ENCODE measurements at regions not wholly inside any gene's neighbourhood (a gene's known extent, or its start where the extent isn't known, plus 50 kb on each side); places are given as distances from the start of the nearest gene placed in this dataset.

DNA sequence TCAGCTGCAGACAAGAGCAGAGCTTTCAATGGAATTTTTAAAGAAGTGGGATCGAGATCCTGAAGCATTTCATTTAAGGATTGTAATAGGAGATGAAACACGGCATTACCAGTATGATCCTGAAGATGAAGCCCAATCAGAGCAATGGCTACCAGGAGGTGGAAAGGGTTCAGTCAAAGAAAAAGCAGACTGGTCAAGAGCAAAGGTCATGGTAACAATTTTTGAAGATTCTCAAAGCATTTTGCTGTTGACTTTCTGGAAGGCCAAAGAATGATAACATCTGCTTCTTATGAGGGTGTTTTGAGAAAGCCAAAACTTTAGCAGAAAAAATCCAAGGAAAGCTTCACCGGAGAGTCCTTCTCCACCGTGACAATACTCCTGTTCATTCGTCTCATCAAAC, 204.3 kb upstream of the EEA1 start:
- Histone ChIP-seq H3K4me3 (ENCODE audit: low read length) (no peak overlapping the region), H3K27me3 (ENCODE audit: control insufficient read depth, insufficient read depth, low read length) (no peaks in the 10 kb centered on the region), H3K9me3 (ENCODE audit: control insufficient read depth, insufficient read depth, low read length) (no peaks in the 10 kb centered on the region), H3K4me1 (ENCODE audit: control insufficient read depth, insufficient read depth, low read length) (no peaks in the 10 kb centered on the region), H3K36me3 (ENCODE audit: control insufficient read depth, insufficient read depth, low read length) (no peaks in the 10 kb centered on the region), H3K27ac (ENCODE audit: low read length) (no peak overlapping the region)
- no CpG with 5 or more reads among the region's 5 CpGs for WGBS (ENCODE audit: insufficient coverage, insufficient read length)
- no peak for DNase-seq (ENCODE audit: low read depth, low spot score)

GRCh38 chr12:93134175-93134890, 205.2 kb upstream of the EEA1 start:
- no peaks in the 10 kb centered on the region for H3K27me3 ChIP-seq (ENCODE audit: control insufficient read depth, insufficient read depth, low read length)
- no peak overlapping the region for H3K27ac ChIP-seq (ENCODE audit: low read length)
- no CpG with 5 or more reads among the region's 6 CpGs for WGBS (ENCODE audit: insufficient coverage, insufficient read length)
- DNase-seq (ENCODE audit: low read depth, low spot score): no peak
- no peaks in the 10 kb centered on the region for H3K4me1 ChIP-seq (ENCODE audit: control insufficient read depth, insufficient read depth, low read length)
- H3K4me3 ChIP-seq (ENCODE audit: low read length): no peak overlapping the region
- no peaks in the 10 kb centered on the region for H3K36me3 ChIP-seq (ENCODE audit: control insufficient read depth, insufficient read depth, low read length)
- no peaks in the 10 kb centered on the region for H3K9me3 ChIP-seq (ENCODE audit: control insufficient read depth, insufficient read depth, low read length)

DNA sequence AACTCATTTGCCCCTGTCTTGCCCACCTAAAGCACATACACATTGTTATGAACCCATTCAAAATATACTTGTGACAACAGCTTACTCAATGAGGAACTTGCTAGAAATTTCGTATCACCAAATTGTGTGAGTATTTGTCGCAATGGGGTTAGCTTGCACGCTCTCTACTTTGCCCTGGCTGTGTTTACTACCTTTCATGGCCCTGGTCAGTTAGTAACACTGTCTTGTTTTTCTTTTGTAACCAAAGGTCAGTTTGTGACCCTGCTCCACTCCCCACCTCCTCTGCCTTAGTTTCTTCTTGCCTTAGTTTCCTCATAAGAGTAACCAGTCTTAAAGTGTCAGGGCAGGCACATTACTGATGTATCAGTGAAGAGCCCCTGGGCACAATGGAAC, 205.8 kb upstream of the EEA1 start:
- Histone ChIP-seq H3K27me3 (ENCODE audit: control insufficient read depth, insufficient read depth, low read length) (no peaks in the 10 kb centered on the region), H3K9me3 (ENCODE audit: control insufficient read depth, insufficient read depth, low read length) (no peaks in the 10 kb centered on the region), H3K4me3 (ENCODE audit: low read length) (no peak overlapping the region), H3K27ac (ENCODE audit: low read length) (no peak overlapping the region), H3K36me3 (ENCODE audit: control insufficient read depth, insufficient read depth, low read length) (no peaks in the 10 kb centered on the region), H3K4me1 (ENCODE audit: control insufficient read depth, insufficient read depth, low read length) (no peaks in the 10 kb centered on the region)
- DNase-seq (ENCODE audit: low read depth, low spot score): no peak
- no CpG with 5 or more reads among the region's 3 CpGs for WGBS (ENCODE audit: insufficient coverage, insufficient read length)

DNA sequence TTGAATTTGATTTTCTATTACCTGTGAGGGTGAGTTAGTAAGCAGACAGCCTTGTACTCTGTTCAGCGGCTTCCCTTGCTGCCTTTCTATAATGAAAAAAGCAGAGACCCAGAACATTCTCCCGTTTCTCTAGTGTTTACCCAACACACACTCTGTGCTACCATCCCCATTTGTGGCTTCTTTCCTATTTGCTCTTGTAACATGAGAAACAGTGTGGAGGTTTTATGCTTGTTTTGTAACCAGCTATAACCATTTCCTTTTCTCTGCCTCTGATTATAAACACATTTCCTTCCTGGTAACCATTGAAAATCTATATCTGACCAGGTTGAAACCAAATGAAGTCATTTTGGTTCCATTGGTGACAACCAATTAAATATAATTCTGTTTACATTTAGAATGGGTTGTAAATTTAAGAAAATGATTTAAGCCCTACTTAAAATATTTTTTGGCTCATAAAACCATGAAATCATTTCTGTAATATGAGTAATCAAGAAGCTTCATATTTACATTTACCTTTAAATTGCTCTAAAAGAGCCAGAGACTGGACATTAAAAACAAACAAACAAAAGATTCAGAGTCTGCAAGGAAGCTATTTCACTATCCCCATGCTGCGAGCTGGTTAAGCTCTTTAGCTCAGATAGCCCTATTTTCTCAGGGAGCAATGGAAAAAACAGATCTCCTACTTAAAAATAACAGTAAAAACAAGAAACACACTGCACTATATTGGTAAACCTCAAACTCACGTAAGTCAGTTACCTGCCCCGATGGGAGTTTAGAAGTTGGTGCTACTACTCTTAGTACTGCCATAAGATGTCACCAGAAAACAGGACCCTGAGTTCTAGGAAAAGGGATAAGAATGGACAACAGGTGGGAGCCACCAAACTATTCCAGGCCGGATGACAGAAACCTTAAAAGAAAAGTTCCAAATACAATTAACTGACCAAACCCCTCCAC, 206.5 kb upstream of the EEA1 start:
- no peak overlapping the region for H3K27ac ChIP-seq (ENCODE audit: low read length)
- no peaks in the 10 kb centered on the region for H3K9me3 ChIP-seq (ENCODE audit: control insufficient read depth, insufficient read depth, low read length)
- no peaks in the 10 kb centered on the region for H3K27me3 ChIP-seq (ENCODE audit: control insufficient read depth, insufficient read depth, low read length)
- no peak overlapping the region for H3K4me3 ChIP-seq (ENCODE audit: low read length)
- H3K36me3 ChIP-seq (ENCODE audit: control insufficient read depth, insufficient read depth, low read length): no peaks in the 10 kb centered on the region
- WGBS (ENCODE audit: insufficient coverage, insufficient read length): no CpG with 5 or more reads among the region's 6 CpGs
- no peaks in the 10 kb centered on the region for H3K4me1 ChIP-seq (ENCODE audit: control insufficient read depth, insufficient read depth, low read length)
- no peak for DNase-seq (ENCODE audit: low read depth, low spot score)

DNA sequence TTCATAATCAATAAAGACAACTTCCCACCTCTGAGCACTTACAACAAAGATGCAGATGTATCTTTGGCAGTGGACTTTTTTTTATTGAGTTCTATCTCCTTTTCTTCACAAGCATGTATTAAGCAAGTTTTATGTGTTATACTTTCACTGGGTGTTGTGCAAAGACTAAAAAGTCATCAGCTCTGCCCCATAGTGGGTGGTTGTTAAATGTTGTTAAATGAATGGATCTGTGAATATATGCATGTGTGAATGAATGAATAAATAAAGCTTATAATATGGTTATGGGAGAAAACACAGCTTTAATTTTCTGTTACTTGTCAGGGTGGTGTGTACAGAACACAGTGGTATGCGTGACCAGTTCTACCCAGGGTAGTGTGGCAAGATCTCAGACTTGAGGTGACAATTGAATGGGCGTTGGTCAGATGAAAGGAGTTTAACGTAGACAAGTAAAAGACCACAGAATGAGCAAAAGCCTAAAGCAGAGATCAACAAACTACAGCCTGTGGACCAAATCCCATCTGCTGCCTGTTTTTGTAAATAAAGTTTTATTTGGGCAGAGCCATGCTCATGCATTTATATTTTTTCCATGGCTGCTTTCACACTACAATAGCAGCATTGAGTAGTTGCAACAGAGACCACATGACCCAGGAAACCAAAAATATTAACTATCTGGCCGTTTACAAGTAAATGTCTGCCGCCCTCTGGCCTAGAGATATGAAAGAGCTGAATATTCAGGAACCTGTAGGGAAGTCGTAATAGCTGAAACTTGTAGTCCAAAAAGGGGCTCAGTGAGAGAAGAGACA, 207.4 kb upstream of the EEA1 start:
- H3K27ac ChIP-seq (ENCODE audit: low read length): no peak overlapping the region
- DNase-seq (ENCODE audit: low read depth, low spot score): no peak
- WGBS (ENCODE audit: insufficient coverage, insufficient read length): no CpG with 5 or more reads among the region's 6 CpGs
- H3K4me1 ChIP-seq (ENCODE audit: control insufficient read depth, insufficient read depth, low read length): no peaks in the 10 kb centered on the region
- no peak overlapping the region for H3K4me3 ChIP-seq (ENCODE audit: low read length)
- H3K36me3 ChIP-seq (ENCODE audit: control insufficient read depth, insufficient read depth, low read length): no peaks in the 10 kb centered on the region
- H3K27me3 ChIP-seq (ENCODE audit: control insufficient read depth, insufficient read depth, low read length): no peaks in the 10 kb centered on the region
- no peaks in the 10 kb centered on the region for H3K9me3 ChIP-seq (ENCODE audit: control insufficient read depth, insufficient read depth, low read length)

DNA sequence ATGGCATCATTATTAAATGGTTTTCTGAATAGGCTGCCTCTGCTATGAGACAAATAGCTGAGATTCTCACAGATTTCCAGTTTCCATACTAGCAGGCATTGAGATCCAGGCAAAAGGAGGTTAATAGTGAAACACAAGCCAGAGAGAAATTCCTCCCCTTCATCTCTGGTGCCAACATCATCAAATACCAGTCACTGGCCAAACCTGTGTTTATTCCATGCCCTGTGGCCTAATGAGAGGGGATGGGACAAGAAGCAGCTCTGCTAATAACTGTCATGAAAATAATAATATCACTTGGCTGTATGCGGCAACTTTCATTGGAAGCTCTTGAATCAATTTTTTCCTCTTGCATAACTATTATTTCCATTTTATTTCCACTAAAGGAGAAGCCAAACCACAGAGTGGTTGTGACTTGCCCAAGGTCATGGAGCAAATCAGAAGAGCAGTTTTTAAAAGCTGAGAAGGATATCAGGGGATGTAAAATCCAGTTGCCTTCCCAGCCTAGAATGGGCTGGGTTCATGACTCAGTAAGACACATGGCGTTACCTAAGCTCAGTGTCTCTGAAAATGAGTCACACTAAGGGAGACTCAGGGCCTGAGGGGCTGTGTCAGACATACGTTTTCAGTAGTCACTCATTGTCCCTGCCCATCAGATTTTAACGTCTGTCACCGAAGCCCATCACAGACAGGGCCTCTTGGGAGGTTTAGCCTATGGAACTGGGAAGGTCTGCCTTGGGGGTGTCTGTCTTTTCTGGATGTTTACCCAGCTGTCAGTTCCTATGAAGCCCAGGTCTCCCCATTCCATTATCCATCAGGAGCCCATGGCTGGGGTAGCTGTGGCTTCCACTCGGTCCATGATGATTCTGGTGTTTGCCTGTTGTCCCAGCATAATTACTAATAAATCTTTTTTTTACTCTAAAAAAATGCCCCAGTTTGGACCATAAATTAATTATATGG, 208.8 kb upstream of the EEA1 start:
- WGBS (ENCODE audit: insufficient coverage, insufficient read length): no CpG with 5 or more reads among the region's 6 CpGs
- DNase-seq (ENCODE audit: low read depth, low spot score): no peak

DNA sequence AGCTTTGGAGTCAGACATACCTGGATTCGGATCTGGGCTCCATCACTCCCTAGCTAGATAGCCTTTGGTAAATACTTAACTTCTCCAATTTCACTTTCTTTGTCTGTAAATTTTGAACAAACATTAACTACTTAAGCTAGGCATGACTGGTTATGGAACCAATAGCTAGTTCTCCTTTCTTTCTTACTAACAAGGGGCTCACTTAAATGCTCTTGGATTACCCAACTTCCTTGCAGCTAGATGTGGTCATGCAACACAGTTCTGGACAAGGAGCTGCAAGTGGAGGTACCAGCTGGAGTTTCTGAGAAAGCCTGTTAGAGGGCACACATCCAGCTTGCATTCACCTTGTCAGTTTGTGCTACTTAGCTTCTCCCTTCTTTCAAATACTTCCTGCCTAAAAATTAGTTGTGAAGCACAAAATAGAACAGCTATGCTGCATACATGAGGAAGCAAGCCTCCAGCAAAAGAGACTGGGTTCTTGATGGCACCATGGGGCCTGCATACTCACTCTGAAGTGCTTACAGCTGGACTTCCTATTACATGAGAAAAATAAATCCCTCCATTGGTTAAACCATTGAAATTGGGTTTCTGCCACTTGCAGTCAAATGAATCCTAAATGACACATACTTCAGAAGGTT, 210.1 kb upstream of the EEA1 start:
- Histone ChIP-seq H3K4me3 (ENCODE audit: low read length) (no peak overlapping the region), H3K4me1 (ENCODE audit: control insufficient read depth, insufficient read depth, low read length) (no peaks in the 10 kb centered on the region), H3K27ac (ENCODE audit: low read length) (no peak overlapping the region), H3K9me3 (ENCODE audit: control insufficient read depth, insufficient read depth, low read length) (no peaks in the 10 kb centered on the region), H3K36me3 (ENCODE audit: control insufficient read depth, insufficient read depth, low read length) (no peaks in the 10 kb centered on the region), H3K27me3 (ENCODE audit: control insufficient read depth, insufficient read depth, low read length) (no peaks in the 10 kb centered on the region)
- no CpG with 5 or more reads among the region's 1 CpG for WGBS (ENCODE audit: insufficient coverage, insufficient read length)
- DNase-seq (ENCODE audit: low read depth, low spot score): no peak

More for the DNA sequence above, 208.8 kb upstream of the EEA1 start:
- Histone ChIP-seq H3K4me1 (ENCODE audit: control insufficient read depth, insufficient read depth, low read length) (no peaks in the 10 kb centered on the region), H3K4me3 (ENCODE audit: low read length) (no peak overlapping the region), H3K27me3 (ENCODE audit: control insufficient read depth, insufficient read depth, low read length) (no peaks in the 10 kb centered on the region), H3K9me3 (ENCODE audit: control insufficient read depth, insufficient read depth, low read length) (no peaks in the 10 kb centered on the region), H3K27ac (ENCODE audit: low read length) (no peak overlapping the region), H3K36me3 (ENCODE audit: control insufficient read depth, insufficient read depth, low read length) (no peaks in the 10 kb centered on the region)

DNA sequence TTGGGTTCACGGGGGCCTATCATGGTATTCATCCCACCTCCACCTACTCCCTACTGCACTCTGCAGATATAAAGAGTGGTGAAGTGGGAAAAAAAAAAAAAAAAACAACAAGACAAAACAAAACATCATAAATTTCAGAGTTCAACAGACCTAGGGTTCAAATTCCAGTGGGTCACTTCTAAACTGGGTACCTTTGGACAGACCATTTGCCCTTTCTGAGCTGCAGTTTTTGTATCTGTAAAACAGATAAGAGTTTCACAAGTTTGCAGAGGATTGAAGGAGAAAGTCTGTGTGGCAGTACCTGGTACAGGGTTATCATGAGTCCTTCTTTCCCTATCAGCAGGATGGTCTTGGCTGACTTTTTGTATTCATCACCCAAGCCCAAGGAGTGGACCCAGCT, 211.2 kb upstream of the EEA1 start:
- no CpG with 5 or more reads among the region's 1 CpG for WGBS (ENCODE audit: insufficient coverage, insufficient read length)
- Histone ChIP-seq H3K4me3 (ENCODE audit: low read length) (no peak overlapping the region), H3K4me1 (ENCODE audit: control insufficient read depth, insufficient read depth, low read length) (no peaks in the 10 kb centered on the region), H3K27ac (ENCODE audit: low read length) (no peak overlapping the region), H3K36me3 (ENCODE audit: control insufficient read depth, insufficient read depth, low read length) (no peaks in the 10 kb centered on the region), H3K27me3 (ENCODE audit: control insufficient read depth, insufficient read depth, low read length) (no peaks in the 10 kb centered on the region), H3K9me3 (ENCODE audit: control insufficient read depth, insufficient read depth, low read length) (no peaks in the 10 kb centered on the region)
- no peak for DNase-seq (ENCODE audit: low read depth, low spot score)

GRCh38 chr12:93140801-93141200, 211.7 kb upstream of the EEA1 start:
- no CpG with 5 or more reads among the region's 6 CpGs for WGBS (ENCODE audit: insufficient coverage, insufficient read length)
- H3K9me3 ChIP-seq (ENCODE audit: control insufficient read depth, insufficient read depth, low read length): no peaks in the 10 kb centered on the region
- no peak for DNase-seq (ENCODE audit: low read depth, low spot score)
- no peaks in the 10 kb centered on the region for H3K36me3 ChIP-seq (ENCODE audit: control insufficient read depth, insufficient read depth, low read length)
- no peaks in the 10 kb centered on the region for H3K27me3 ChIP-seq (ENCODE audit: control insufficient read depth, insufficient read depth, low read length)
- H3K27ac ChIP-seq (ENCODE audit: low read length): no peak overlapping the region
- H3K4me1 ChIP-seq (ENCODE audit: control insufficient read depth, insufficient read depth, low read length): no peaks in the 10 kb centered on the region
- H3K4me3 ChIP-seq (ENCODE audit: low read length): no peak overlapping the region

All from iPS DF 6.9 (cell line).